GM23248 (cell line): ENCODE measurements at regions not wholly inside any gene's neighbourhood (a gene's known extent, or its start where the extent isn't known, plus 50 kb on each side); places are given as distances from the start of the nearest gene placed in this dataset.

Experiments used
- DNase-seq: peaks from one replicate; pipeline ENCODE4 v3.0.0-alpha.2; 2015
- H2AFZ ChIP-seq: fragments of 200-600 bp; sonication (generic); 2 replicates; pipeline ENCODE4 v1.6.1; 2016; ENCODE audit warnings: antibody characterized with exemption
- H3F3A ChIP-seq: fragments of 200-600 bp; sonication (generic); 2 replicates; pipeline ENCODE4 v1.6.1; 2016; ENCODE audit warnings: mild to moderate bottlenecking, antibody characterized with exemption, mixed run types; ENCODE audit not compliant: insufficient read depth
- H3K27ac ChIP-seq: fragments of 200-600 bp; sonication (generic); 2 replicates; pipeline ENCODE4 v1.5.1; 2016; ENCODE audit warnings: mild to moderate bottlenecking
- H3K27me3 ChIP-seq: fragments of 200-600 bp; sonication (generic); replicated peaks from 2 replicates; pipeline ENCODE4 v1.6.1; 2016; ENCODE audit warnings: mild to moderate bottlenecking; ENCODE audit not compliant: insufficient read depth
- H3K36me3 ChIP-seq: fragments of 200-600 bp; sonication (generic); 2 replicates; pipeline ENCODE4 v1.6.1; 2016; ENCODE audit warnings: low read depth, mild to moderate bottlenecking
- H3K4me1 ChIP-seq: fragments of 200-600 bp; sonication (generic); 2 replicates; pipeline ENCODE4 v1.6.1; 2016; ENCODE audit warnings: mild to moderate bottlenecking; ENCODE audit not compliant: insufficient read depth
- H3K4me2 ChIP-seq: fragments of 200-600 bp; sonication (generic); one replicate; pipeline ENCODE4 v1.6.1; 2016; ENCODE audit warnings: mild to moderate bottlenecking; ENCODE audit not compliant: unreplicated experiment
- H3K4me3 ChIP-seq: fragments of 200-600 bp; sonication (generic); 2 replicates; pipeline ENCODE4 v1.5.1; 2016; ENCODE audit warnings: mild to moderate bottlenecking
- H3K79me2 ChIP-seq: fragments of 200-600 bp; sonication (generic); 2 replicates; pipeline ENCODE4 v1.6.1; 2016; ENCODE audit warnings: mild to moderate bottlenecking; ENCODE audit not compliant: insufficient read depth
- H3K9ac ChIP-seq: fragments of 200-600 bp; sonication (generic); 2 replicates; pipeline ENCODE4 v1.6.1; 2016; ENCODE audit warnings: mild to moderate bottlenecking
- H3K9me2 ChIP-seq: fragments of 200-600 bp; sonication (generic); 2 replicates; pipeline ENCODE4 v1.6.1; 2016; ENCODE audit warnings: mixed run types, mild to moderate bottlenecking, moderate library complexity; ENCODE audit not compliant: insufficient read depth
- H3K9me3 ChIP-seq: fragments of 200-600 bp; sonication (generic); one replicate; pipeline ENCODE4 v1.6.1; 2017; ENCODE audit warnings: low read depth
- H4K20me1 ChIP-seq: fragments of 200-600 bp; sonication (generic); 2 replicates; pipeline ENCODE4 v1.6.0; 2016; ENCODE audit not compliant: insufficient read depth
- EZH2 ChIP-seq: fragments of 200-600 bp; sonication (generic); IDR thresholded peaks from 2 replicates; pipeline ENCODE4 v1.6.1; 2018; ENCODE audit warnings: antibody characterized with exemption, mild to moderate bottlenecking; ENCODE audit not compliant: insufficient read depth, poor library complexity, severe bottlenecking
- EZH2phosphoT487 ChIP-seq: fragments of 200-600 bp; sonication (generic); IDR thresholded peaks from 2 replicates; pipeline ENCODE4 v1.6.1; 2018; ENCODE audit warnings: antibody characterized with exemption, moderate library complexity, mild to moderate bottlenecking, low read depth; ENCODE audit not compliant: insufficient read depth
- WGBS, 2 experiments: methylation state at CpG; one replicate each; pipeline ENCODE4 v1.1.6; 2015 to 2017; ENCODE audit warnings: low lambda C conversion rate in 2 of 2, low coverage in 1 of 2; ENCODE audit errors: missing lambda C conversion rate in 2 of 2; 5-methylcytosine and 5-hydroxymethylcytosine counted together
- in situ Hi-C: fragments of 300-500 bp; cut with MboI; formaldehyde crosslinking; loops from 2 replicates; pipeline ENCODE4 v1.15.0; 2020

- H3F3A ChIP-seq, result peaks cover 12% of the 10 kb centered on the region; the same call in 1 of the 2 replicates
- H3K4me2 ChIP-seq, result no peak overlapping the region
- no peak overlapping the region for H3K27ac ChIP-seq
- no peaks in the 10 kb centered on the region for H3K79me2 ChIP-seq
- no peaks in the 10 kb centered on the region for H3K36me3 ChIP-seq
- H2AFZ ChIP-seq, result no peak overlapping the region
- no peak overlapping the region for H3K9ac ChIP-seq
- in situ Hi-C loops, result no loop called here
- no peaks in the 10 kb centered on the region for H3K9me2 ChIP-seq
- 84 to 92% methylated on average over 7 of the region's 7 CpGs for WGBS, 2 experiments
- H3K4me1 ChIP-seq, result peaks cover 13% of the 10 kb centered on the region
- TF ChIP-seq EZH2phosphoT487 (no peak), EZH2 (no peak)
- DNase-seq, result no peak
- H4K20me1 ChIP-seq, result no peaks in the 10 kb centered on the region
- H3K9me3 ChIP-seq, result no peaks in the 10 kb centered on the region
- no peak overlapping the region for H3K4me3 ChIP-seq
- H3K27me3 ChIP-seq, result no peaks in the 10 kb centered on the region
These were observed 119.6 kb downstream of the TOMM20 start for GRCh38 chr1:235009074-235009473.

GRCh38 chr1:235008239-235008638 lies 120.4 kb downstream of the TOMM20 start:
- H2AFZ ChIP-seq, result no peak overlapping the region
- H3K9me2 ChIP-seq, result no peaks in the 10 kb centered on the region
- H3K4me1 ChIP-seq, result peaks cover 13% of the 10 kb centered on the region
- H3K27ac ChIP-seq, result no peak overlapping the region
- H4K20me1 ChIP-seq, result no peaks in the 10 kb centered on the region
- H3K4me2 ChIP-seq, result no peak overlapping the region
- H3K9ac ChIP-seq, result no peak overlapping the region
- H3K79me2 ChIP-seq, result no peaks in the 10 kb centered on the region
- H3K36me3 ChIP-seq, result no peaks in the 10 kb centered on the region
- no peak for TF ChIP-seq EZH2phosphoT487
- no peak for TF ChIP-seq EZH2
- H3K4me3 ChIP-seq, result no peak overlapping the region
- in situ Hi-C loops, result no loop called here
- H3K27me3 ChIP-seq, result no peaks in the 10 kb centered on the region
- peaks cover 12% of the 10 kb centered on the region; the same call in 1 of the 2 replicates for H3F3A ChIP-seq
- no peaks in the 10 kb centered on the region for H3K9me3 ChIP-seq
- DNase-seq, result no peak

GRCh38 chr1:235006816-235007215 lies 121.8 kb downstream of the TOMM20 start:
- H3K27ac ChIP-seq, result no peak overlapping the region
- H2AFZ ChIP-seq, result no peak overlapping the region
- no peaks in the 10 kb centered on the region for H3K27me3 ChIP-seq
- no peaks in the 10 kb centered on the region for H3K79me2 ChIP-seq
- no peaks in the 10 kb centered on the region for H4K20me1 ChIP-seq
- no peaks in the 10 kb centered on the region for H3K36me3 ChIP-seq
- no peak for TF ChIP-seq EZH2phosphoT487
- no peak for TF ChIP-seq EZH2
- in situ Hi-C loops, result no loop called here
- peaks cover 6% of the 10 kb centered on the region for H3K4me1 ChIP-seq
- H3K4me3 ChIP-seq, result no peak overlapping the region
- no peak for DNase-seq
- peaks cover 4% of the 10 kb centered on the region; the same call in 1 of the 2 replicates for H3F3A ChIP-seq
- no peaks in the 10 kb centered on the region for H3K9me3 ChIP-seq
- no peaks in the 10 kb centered on the region for H3K9me2 ChIP-seq
- H3K4me2 ChIP-seq, result no peak overlapping the region
- H3K9ac ChIP-seq, result no peak overlapping the region
- WGBS, 2 experiments, result 86 to 88% methylated on average over 5 of the region's 5 CpGs

GRCh38 chr1:235006132-235006721 lies 122.4 kb downstream of the TOMM20 start:
- Histone ChIP-seq H3K27ac (no peak overlapping the region), H3F3A (peaks cover under 1% of the 10 kb centered on the region; the same call in 1 of the 2 replicates), H3K79me2 (no peaks in the 10 kb centered on the region), H3K36me3 (no peaks in the 10 kb centered on the region), H3K9me2 (no peaks in the 10 kb centered on the region), H4K20me1 (no peaks in the 10 kb centered on the region), H3K27me3 (no peaks in the 10 kb centered on the region), H3K4me1 (peaks cover 2% of the 10 kb centered on the region), H3K4me2 (no peak overlapping the region), H3K9me3 (no peaks in the 10 kb centered on the region), H3K4me3 (no peak overlapping the region), H3K9ac (no peak overlapping the region), H2AFZ (no peak overlapping the region)
- WGBS, 2 experiments, result 93 to 97% methylated on average over 1 of the region's 1 CpG
- TF ChIP-seq EZH2phosphoT487 (no peak), EZH2 (no peak)
- no peak for DNase-seq
- in situ Hi-C loops, result no loop called here
